NCI-H2029 treated with DMSO at 0.1 percent for 48 hours (cell line): ENCODE measurements at regions not wholly inside any gene's neighbourhood (a gene's known extent, or its start where the extent isn't known, plus 50 kb on each side); places are given as distances from the start of the nearest gene placed in this dataset.
"Not testable (repeated sequence)": the region's sequence is repeated elsewhere in the genome, so short reads cannot be mapped to it uniquely, and the experiment has no call there.

Experiments
- DNase-seq: peaks from one replicate; lab custom pipeline; 2025; lab: John Stamatoyannopoulos, UW

- no peak for DNase-seq
Measured at GRCh38 chr14:54010981-54011380, 54.4 kb upstream of the BMP4 start.

GRCh38 chr14:54023027-54023426 is 66.4 kb upstream of the BMP4 start:
- no peak for DNase-seq

GRCh38 chr14:54025661-54026060 is 69.0 kb upstream of the BMP4 start:
- no peak for DNase-seq

- no peak for DNase-seq
Measured at GRCh38 chr14:54026671-54027070, 70.0 kb upstream of the BMP4 start.

GRCh38 chr14:54030996-54031395 is 74.4 kb upstream of the BMP4 start:
- not testable (repeated sequence) for DNase-seq

GRCh38 chr14:54033285-54033684 is 76.7 kb upstream of the BMP4 start:
- DNase-seq = not testable (repeated sequence)

GRCh38 chr14:54038724-54039123 is 82.1 kb upstream of the BMP4 start:
- DNase-seq = no peak

- DNase-seq = no peak
Measured at GRCh38 chr14:54039311-54039710, 82.7 kb upstream of the BMP4 start.

GRCh38 chr14:54040846-54041245 is 84.2 kb upstream of the BMP4 start:
- no peak for DNase-seq

- DNase-seq = no peak
Measured at GRCh38 chr14:54046250-54046649, 89.6 kb upstream of the BMP4 start.

- no peak for DNase-seq
Measured at GRCh38 chr14:54047645-54048308, 91.2 kb upstream of the BMP4 start.

- DNase-seq = no peak
Measured at GRCh38 chr14:54048311-54048710, 91.7 kb upstream of the BMP4 start.

GRCh38 chr14:54048736-54049135 is 92.1 kb upstream of the BMP4 start:
- DNase-seq = no peak

- no peak for DNase-seq
Measured at GRCh38 chr14:54050759-54051158, 94.1 kb upstream of the BMP4 start.

GRCh38 chr14:54052696-54053385 is 96.2 kb upstream of the BMP4 start:
- no peak for DNase-seq

GRCh38 chr14:54053386-54053745 is 96.7 kb upstream of the BMP4 start:
- DNase-seq = no peak

- DNase-seq = no peak
Measured at GRCh38 chr14:54058505-54058904, 101.9 kb upstream of the BMP4 start.

- no peak for DNase-seq
Measured at GRCh38 chr14:54083549-54084239, 127.1 kb upstream of the BMP4 start.

GRCh38 chr14:54085232-54085761 is 128.7 kb upstream of the BMP4 start:
- DNase-seq = no peak

GRCh38 chr14:54085841-54086240 is 129.2 kb upstream of the BMP4 start:
- no peak for DNase-seq

GRCh38 chr14:54086767-54087166 is 130.1 kb upstream of the BMP4 start:
- DNase-seq = no peak

GRCh38 chr14:54087376-54087775 is 130.8 kb upstream of the BMP4 start:
- DNase-seq = no peak

- no peak for DNase-seq
Measured at GRCh38 chr14:54088271-54088670, 131.6 kb upstream of the BMP4 start.
